Loucy (cell line): ENCODE measurements at regions not wholly inside any gene's neighbourhood (a gene's known extent, or its start where the extent isn't known, plus 50 kb on each side); places are given as distances from the start of the nearest gene placed in this dataset.

Experiments used
- H2AFZ ChIP-seq: fragments of 200-600 bp; sonication (generic); 2 replicates; pipeline ENCODE4 v1.6.0; 2016; ENCODE audit warnings: antibody characterized with exemption, mild to moderate bottlenecking, low read length, moderate library complexity
- H3F3A ChIP-seq: fragments of 200-600 bp; 2 replicates; pipeline ENCODE4 v1.6.0; 2016; ENCODE audit warnings: antibody characterized with exemption, low read depth, mild to moderate bottlenecking
- H3K27me3 ChIP-seq: fragments of 200-600 bp; sonication (generic); 2 replicates; pipeline ENCODE4 v1.6.1; 2014; ENCODE audit warnings: low read length, mild to moderate bottlenecking; ENCODE audit not compliant: insufficient read depth, poor library complexity, severe bottlenecking
- H3K36me3 ChIP-seq: fragments of 200-600 bp; sonication (generic); 2 replicates; pipeline ENCODE4 v1.6.1; 2016; ENCODE audit warnings: low read length; ENCODE audit not compliant: insufficient read depth
- H3K4me1 ChIP-seq: fragments of 200-600 bp; sonication (generic); 2 replicates; pipeline ENCODE4 v1.5.1; 2014; ENCODE audit warnings: low read length, mild to moderate bottlenecking; ENCODE audit not compliant: insufficient read depth, poor library complexity, severe bottlenecking
- H3K4me2 ChIP-seq: fragments of 200-600 bp; sonication (generic); 2 replicates; pipeline ENCODE4 v1.6.0; 2014; ENCODE audit warnings: antibody characterized with exemption, low read length, low read depth, mild to moderate bottlenecking; ENCODE audit not compliant: poor library complexity, severe bottlenecking
- H3K4me3 ChIP-seq: fragments of 200-600 bp; sonication (generic); 2 replicates; pipeline ENCODE4 v1.5.1; 2014; ENCODE audit warnings: low read length, mild to moderate bottlenecking, mixed read lengths; ENCODE audit not compliant: poor library complexity, severe bottlenecking
- H3K79me2 ChIP-seq: fragments of 200-600 bp; sonication (generic); 2 replicates; pipeline ENCODE4 v1.6.1; 2014; ENCODE audit warnings: low read length; ENCODE audit not compliant: insufficient read depth
- H3K9ac ChIP-seq: fragments of 200-600 bp; sonication (generic); 2 replicates; pipeline ENCODE4 v1.6.0; 2014; ENCODE audit warnings: mild to moderate bottlenecking, low read depth, low read length, moderate library complexity; ENCODE audit not compliant: poor library complexity, severe bottlenecking
- H3K9me2 ChIP-seq: fragments of 200-600 bp; sonication (generic); replicated peaks from 2 replicates; pipeline ENCODE4 v1.6.1; 2016; ENCODE audit warnings: low read depth, low read length, mixed read lengths
- H3K9me3 ChIP-seq: fragments of 200-600 bp; sonication (generic); 2 replicates; pipeline ENCODE4 v1.6.1; 2014; ENCODE audit warnings: mild to moderate bottlenecking, antibody characterized with exemption, low read length, low read depth; ENCODE audit not compliant: insufficient read depth
- H4K20me1 ChIP-seq: fragments of 200-600 bp; sonication (generic); 2 replicates; pipeline ENCODE4 v1.6.0; 2014; ENCODE audit warnings: antibody characterized with exemption, low read length, mild to moderate bottlenecking; ENCODE audit not compliant: insufficient read depth, poor library complexity, severe bottlenecking
- CTCF ChIP-seq: fragments of 200-600 bp; sonication (generic); conservative IDR thresholded peaks from 2 replicates; pipeline ENCODE4 v1.5.1; 2014; ENCODE audit warnings: mild to moderate bottlenecking, antibody characterized with exemption, low read length
- EZH2phosphoT487 ChIP-seq: fragments of 200-600 bp; IDR thresholded peaks from 2 replicates; pipeline ENCODE4 v1.6.1; 2018; ENCODE audit warnings: antibody characterized with exemption, mild to moderate bottlenecking, moderate library complexity, borderline replicate concordance

- H3K9me3 ChIP-seq: no peaks in the 10 kb centered on the region
- no peaks in the 10 kb centered on the region for H3K4me1 ChIP-seq
- no peak overlapping the region for H3K4me2 ChIP-seq
- no peaks in the 10 kb centered on the region for H3K79me2 ChIP-seq
- H3K4me3 ChIP-seq: no peak overlapping the region
- TF ChIP-seq CTCF (no peak; the same call in 1 of the 2 replicates), EZH2phosphoT487 (no peak)
- H3K9ac ChIP-seq: no peak overlapping the region
- no peaks in the 10 kb centered on the region for H3K36me3 ChIP-seq
- no peaks in the 10 kb centered on the region for H4K20me1 ChIP-seq
- H3K9me2 ChIP-seq: no peaks in the 10 kb centered on the region
- H3F3A ChIP-seq: no peaks in the 10 kb centered on the region
- H3K27me3 ChIP-seq: no peaks in the 10 kb centered on the region
- H2AFZ ChIP-seq: no peak overlapping the region
Measured at GRCh38 chr12:125734137-125734536, 668.9 kb downstream of the AACS start.

GRCh38 chr12:125738211-125738610 lies 673.0 kb downstream of the AACS start:
- no peak for TF ChIP-seq EZH2phosphoT487
- TF ChIP-seq CTCF: no peak
- H3K36me3 ChIP-seq: no peaks in the 10 kb centered on the region
- H3K4me3 ChIP-seq: no peak overlapping the region
- no peaks in the 10 kb centered on the region for H3K9me3 ChIP-seq
- no peaks in the 10 kb centered on the region for H3K79me2 ChIP-seq
- H2AFZ ChIP-seq: no peak overlapping the region
- no peak overlapping the region for H3K4me2 ChIP-seq
- H3K9ac ChIP-seq: no peak overlapping the region
- H4K20me1 ChIP-seq: no peaks in the 10 kb centered on the region
- H3K9me2 ChIP-seq: no peaks in the 10 kb centered on the region
- no peaks in the 10 kb centered on the region for H3F3A ChIP-seq
- H3K4me1 ChIP-seq: no peaks in the 10 kb centered on the region
- H3K27me3 ChIP-seq: no peaks in the 10 kb centered on the region

GRCh38 chr12:125742413-125742812 lies 677.2 kb downstream of the AACS start:
- no peaks in the 10 kb centered on the region for H3K9me3 ChIP-seq
- H4K20me1 ChIP-seq: no peaks in the 10 kb centered on the region
- H3K9me2 ChIP-seq: no peaks in the 10 kb centered on the region
- H3K79me2 ChIP-seq: no peaks in the 10 kb centered on the region
- H3K4me3 ChIP-seq: no peak overlapping the region
- no peaks in the 10 kb centered on the region for H3K36me3 ChIP-seq
- no peak overlapping the region for H3K9ac ChIP-seq
- no peak overlapping the region for H3K4me2 ChIP-seq
- no peak for TF ChIP-seq CTCF
- no peak for TF ChIP-seq EZH2phosphoT487
- no peaks in the 10 kb centered on the region for H3K27me3 ChIP-seq
- H3F3A ChIP-seq: no peaks in the 10 kb centered on the region
- no peak overlapping the region for H2AFZ ChIP-seq
- H3K4me1 ChIP-seq: no peaks in the 10 kb centered on the region
